D721Med (cell line): ENCODE measurements at regions not wholly inside any gene's neighbourhood (a gene's known extent, or its start where the extent isn't known, plus 50 kb on each side); places are given as distances from the start of the nearest gene placed in this dataset.

Experiments used
- DNase-seq: peaks from one replicate; pipeline ENCODE4 v3.0.0; 2011; ENCODE audit warnings: low spot score; ENCODE audit not compliant: insufficient read length
- FAIRE-seq: peaks from 2 replicates; lab custom pipeline; 2011; peaks lifted over from hg19 to GRCh38; lab: Jason Lieb, UNC
- CTCF ChIP-seq: IDR thresholded peaks from 2 replicates; pipeline ENCODE4 v1.5.1; 2012; ENCODE audit warnings: mild to moderate bottlenecking, control low read depth; ENCODE audit not compliant: insufficient read depth; ENCODE audit errors: missing control alignments

GRCh38 chr13:47121092-47121763 is 224.4 kb upstream of the HTR2A start:
- FAIRE-seq = no peak
- no peak for TF ChIP-seq CTCF
- DNase-seq = no peak

DNA sequence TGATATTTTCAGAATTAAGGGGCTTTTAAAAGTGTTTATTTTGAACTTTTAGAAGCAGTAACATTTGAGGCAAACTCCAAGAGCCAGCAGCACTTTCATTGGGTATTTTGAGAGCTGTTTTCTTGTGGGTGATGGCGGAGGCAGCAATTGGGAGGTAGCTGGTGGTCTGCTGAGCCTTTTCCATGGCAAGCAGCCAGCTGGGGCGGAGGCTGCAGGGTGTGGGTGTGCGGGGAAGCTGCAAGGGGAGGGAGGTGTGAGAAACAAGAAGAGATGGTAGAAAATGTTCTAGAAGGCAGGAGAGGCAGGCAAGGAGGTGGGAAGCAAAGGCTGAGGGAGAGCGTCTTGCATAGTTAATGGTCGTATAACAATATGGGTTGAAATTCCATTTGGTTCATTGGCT is 223.4 kb upstream of the HTR2A start:
- TF ChIP-seq CTCF = no peak
- DNase-seq (no peak), FAIRE-seq (no peak)

GRCh38 chr13:47119575-47120235 is 222.9 kb upstream of the HTR2A start:
- FAIRE-seq (no peak), DNase-seq (no peak)
- TF ChIP-seq CTCF = no peak

- DNase-seq (no peak), FAIRE-seq (no peak)
- TF ChIP-seq CTCF = no peak
Measured at GRCh38 chr13:47117268-47117667, 220.4 kb upstream of the HTR2A start.

GRCh38 chr13:47114030-47114429 is 217.2 kb upstream of the HTR2A start:
- no peak for TF ChIP-seq CTCF
- FAIRE-seq = no peak
- no peak for DNase-seq

- FAIRE-seq (no peak), DNase-seq (no peak)
- TF ChIP-seq CTCF = no peak
Measured at GRCh38 chr13:47112903-47113299, 216.0 kb upstream of the HTR2A start.

DNA sequence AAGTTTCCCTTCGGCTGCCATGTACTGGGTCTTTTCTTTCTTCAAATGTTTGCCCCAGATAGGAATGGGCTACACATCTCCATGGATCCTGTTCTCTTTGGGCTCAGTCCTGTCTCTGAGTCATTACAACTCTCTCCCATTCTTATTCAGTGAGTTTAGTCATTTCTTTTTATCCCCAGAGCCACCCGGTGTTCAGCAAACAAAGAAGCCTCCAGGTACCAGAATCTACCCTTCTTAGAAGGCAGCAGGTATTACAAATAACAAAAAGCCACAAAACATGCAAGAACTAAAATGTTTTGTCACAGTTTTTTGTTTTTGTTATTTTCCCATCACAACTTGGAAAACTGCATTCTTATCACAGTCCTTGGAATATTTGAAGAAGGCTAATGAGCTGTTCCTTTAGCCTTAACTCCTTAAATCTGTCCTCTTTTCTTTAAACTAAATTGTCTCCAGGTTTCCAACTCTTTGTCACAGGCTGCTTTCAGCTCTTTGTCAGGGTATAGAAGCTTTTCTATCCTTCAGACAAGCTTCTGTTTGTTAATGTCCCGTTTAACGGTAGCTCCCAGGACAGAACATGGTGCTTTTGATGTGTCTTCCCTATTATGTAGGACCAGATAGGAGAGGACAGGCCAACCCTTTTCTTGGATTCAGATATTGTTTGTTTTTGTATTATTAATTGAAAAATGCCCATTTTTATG is 215.5 kb upstream of the HTR2A start:
- TF ChIP-seq CTCF = no peak
- FAIRE-seq (no peak), DNase-seq (no peak)
